ENCODE measurements at regions not wholly inside any gene's neighbourhood (a gene's known extent, or its start where the extent isn't known, plus 50 kb on each side); places are given as distances from the start of the nearest gene placed in this dataset.
"Not testable (repeated sequence)": the region's sequence is repeated elsewhere in the genome, so short reads cannot be mapped to it uniquely, and the experiment has no call there.

DNA sequence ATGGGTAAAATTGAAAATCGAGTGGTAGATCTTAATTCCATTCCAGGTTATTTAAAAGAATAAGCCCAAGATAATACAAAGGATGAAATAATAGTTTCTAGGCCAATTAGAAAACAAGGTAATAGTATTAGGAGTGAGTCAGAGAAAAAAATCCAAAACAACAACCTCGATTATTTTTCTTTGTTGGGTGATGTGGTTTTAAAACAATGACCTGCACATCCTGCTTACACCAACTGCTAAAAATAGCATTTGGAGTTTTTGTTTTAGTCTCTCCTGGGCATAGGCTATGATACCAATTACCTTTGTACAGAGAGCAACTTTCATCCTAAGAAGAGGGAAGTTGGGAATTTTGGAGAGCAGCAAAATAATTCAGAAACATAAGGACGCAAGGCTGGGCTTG lies 101.7 kb upstream of the MYO10 start:
- DNase-seq (ENCODE audit: low spot score) = no peak

- no peak for DNase-seq (ENCODE audit: low spot score)
These were observed 103.1 kb upstream of the MYO10 start for GRCh38 chr5:17039170-17039569.

DNA sequence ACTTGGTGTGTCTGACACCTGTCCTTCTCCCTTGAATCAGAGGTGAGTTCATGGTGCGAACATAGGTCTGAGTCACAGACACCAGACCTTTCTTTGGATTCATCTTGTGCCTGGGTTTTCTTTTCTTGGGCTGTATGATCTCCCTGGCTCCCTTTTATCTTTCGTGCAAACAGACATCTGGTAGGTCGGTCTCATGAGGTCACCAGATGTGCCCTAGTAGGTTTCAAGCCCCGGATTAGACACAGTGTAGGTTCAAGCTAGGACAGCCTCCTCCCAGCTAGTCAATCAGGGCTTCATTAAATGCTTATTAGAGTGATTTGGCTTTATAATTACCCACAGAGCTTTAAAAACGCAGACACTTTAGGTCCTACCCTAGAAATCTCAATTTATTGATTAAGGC lies 106.0 kb upstream of the MYO10 start:
- no peak for DNase-seq (ENCODE audit: low spot score)

DNA sequence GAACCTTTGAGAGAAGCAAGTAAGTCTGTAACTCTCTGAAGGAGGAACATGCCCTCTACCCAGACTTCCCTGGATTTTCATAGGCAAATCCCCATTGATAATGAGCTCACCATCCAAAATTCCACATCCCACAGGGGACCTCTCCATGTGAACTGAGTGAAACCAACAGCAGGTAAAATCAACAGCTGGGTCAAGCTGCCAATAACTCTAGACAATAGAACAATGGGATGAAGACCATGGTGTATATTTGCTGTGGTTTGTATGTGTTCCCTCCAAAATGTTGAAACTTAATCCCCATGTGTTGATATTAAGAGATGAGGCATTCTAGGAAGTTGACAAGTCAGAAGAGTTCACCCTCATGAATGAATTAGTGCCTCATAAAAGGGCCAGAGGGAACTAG lies 110.2 kb upstream of the MYO10 start:
- no peak for DNase-seq (ENCODE audit: low spot score)

DNA sequence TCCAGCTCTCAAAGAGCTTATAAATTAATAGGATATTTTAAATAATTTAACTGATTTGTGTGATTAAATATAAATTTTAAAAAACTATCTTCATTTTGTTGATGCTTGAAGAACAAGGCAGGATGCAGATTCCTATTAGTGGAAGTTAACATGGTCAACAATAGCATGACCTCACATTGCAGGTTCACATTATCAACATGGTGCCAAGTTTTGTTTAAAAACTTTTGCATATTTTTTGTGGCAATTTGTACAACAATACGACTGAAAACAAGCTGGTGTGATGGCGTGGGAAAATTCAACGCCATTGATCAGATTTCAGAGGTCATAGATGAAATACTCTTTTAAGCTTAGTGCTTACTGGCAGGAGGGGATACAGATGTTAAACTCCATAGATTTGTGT lies 114.1 kb upstream of the MYO10 start:
- no peak for DNase-seq (ENCODE audit: low spot score)

GRCh38 chr5:17054911-17055310 lies 118.8 kb upstream of the MYO10 start:
- no peak for DNase-seq (ENCODE audit: low spot score)

DNA sequence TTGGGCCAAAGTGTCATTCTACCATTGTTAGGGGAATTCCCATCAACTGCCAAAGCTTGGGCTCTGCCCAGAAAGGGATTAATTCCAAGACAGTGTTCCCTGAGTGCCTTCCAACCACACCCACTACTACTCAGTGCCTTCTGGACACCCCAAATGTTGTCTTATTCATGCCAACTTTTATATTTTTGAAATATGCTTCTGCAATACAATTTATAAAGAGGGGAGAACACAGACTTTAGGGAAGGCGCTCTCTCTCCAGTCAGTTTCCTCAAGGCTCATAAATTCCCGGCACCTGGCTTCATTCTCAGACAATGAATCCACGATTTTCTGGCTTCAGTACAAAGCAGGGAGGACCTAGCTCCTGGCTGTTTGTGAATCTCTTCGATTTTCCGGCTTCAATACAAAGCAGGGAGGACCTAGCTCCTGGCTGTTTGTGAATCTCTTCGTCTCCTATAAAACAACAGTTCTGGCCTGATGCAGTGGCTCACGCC lies 120.1 kb upstream of the MYO10 start:
- peak; percentile 88 for DNase-seq (ENCODE audit: low spot score)

- DNase-seq (ENCODE audit: low spot score) = no peak
These were observed 122.3 kb upstream of the MYO10 start for GRCh38 chr5:17058438-17058837.

DNA sequence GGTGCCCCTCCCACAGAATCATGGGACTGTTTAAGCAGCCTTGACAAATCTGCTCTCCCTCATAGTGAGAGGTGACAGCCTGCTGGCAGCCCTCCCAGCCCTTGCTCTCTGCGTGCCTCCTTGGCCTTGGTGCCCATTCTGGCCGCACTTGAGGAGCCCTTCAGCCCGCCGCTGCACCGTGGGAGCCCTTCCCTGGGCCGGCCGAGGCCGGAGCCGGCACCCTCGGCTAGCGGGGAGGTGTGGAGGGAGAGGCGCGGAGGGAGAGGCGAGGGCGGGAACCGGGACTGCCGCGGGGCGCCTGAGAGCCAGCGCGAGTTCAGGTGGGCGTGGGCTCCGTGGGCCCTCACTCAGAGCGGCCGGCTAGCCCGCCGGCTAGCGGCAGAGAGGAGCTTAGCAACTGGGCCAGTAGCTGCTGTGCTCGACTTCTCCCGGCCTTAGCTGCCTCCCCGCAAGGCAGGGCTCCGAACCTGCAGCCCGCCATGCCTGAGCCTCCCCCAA lies 125.9 kb upstream of the MYO10 start:
- DNase-seq (ENCODE audit: low spot score) = no peak

DNA sequence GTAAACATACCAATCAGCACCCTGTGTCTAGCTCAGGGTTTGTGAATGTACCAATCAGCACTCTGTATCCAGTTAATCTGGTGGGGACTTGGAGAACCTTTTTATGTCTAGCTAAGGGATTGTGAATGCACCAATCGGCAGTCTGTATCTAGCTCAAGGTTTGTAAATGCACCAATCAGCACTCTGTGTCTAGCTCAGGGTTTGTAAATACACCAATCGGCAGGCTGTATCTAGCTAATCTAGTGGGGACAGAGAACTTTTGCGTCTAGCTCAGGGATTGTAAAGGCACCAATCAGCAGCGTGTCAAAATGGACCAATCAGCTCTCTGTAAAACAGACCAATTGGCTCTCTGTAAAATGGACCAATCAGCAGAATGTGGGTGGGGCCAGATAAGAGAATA lies 126.7 kb upstream of the MYO10 start:
- DNase-seq (ENCODE audit: low spot score) = not testable (repeated sequence)

GRCh38 chr5:17064241-17064640 lies 128.2 kb upstream of the MYO10 start:
- DNase-seq (ENCODE audit: low spot score) = no peak

- no peak for DNase-seq (ENCODE audit: low spot score)
These were observed 129.4 kb upstream of the MYO10 start for GRCh38 chr5:17065458-17065857.

DNA sequence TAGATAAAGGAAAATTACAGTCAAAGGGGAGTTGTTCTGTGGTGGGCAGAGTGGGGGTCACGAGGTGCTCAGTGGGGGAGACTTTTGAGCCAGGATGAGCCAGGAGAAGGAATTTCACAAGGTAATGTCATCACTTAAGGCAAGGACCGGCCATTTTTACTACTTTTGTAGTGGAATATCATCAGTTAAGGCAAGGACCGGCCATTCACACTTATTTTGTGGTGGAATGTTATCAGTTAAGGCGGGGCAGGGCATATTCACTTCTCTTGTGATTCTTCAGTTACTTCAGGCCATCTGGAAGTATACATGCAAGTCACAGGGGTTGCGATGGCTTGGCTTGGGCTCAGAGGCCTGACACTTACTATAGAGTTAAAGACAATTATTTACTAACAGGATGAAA lies 129.9 kb upstream of the MYO10 start:
- not testable (repeated sequence) for DNase-seq (ENCODE audit: low spot score)

GRCh38 chr5:17067657-17068392 lies 131.7 kb upstream of the MYO10 start:
- DNase-seq (ENCODE audit: low spot score) = no peak

DNA sequence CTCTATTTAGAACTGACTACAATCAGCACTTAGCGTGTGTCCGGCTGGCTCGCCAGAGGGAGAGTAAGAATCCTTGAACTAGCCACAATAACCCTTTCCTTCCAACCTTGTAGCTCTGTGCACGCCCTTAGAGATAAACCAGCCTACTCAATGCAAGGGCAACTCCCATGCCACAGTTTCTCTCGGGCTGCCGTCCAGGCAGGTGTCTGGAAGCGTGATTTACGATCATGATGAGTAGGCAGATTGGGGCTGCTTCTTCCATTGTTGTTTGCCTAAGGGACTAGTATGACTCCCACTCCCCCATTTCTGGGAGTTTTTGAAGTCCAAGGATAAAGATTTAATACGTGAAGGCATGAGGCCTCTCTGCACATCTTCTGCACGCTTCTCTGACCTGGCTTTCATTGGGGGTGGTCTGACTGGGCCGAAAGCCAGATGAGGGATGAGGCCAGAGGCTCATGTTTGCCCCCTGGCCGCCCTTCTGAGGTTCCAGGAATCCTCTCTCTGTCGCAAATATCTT lies 134.0 kb upstream of the MYO10 start:
- DNase-seq (ENCODE audit: low spot score) = no peak

GRCh38 chr5:17070647-17071046 lies 134.6 kb upstream of the MYO10 start:
- no peak for DNase-seq (ENCODE audit: low spot score)

DNA sequence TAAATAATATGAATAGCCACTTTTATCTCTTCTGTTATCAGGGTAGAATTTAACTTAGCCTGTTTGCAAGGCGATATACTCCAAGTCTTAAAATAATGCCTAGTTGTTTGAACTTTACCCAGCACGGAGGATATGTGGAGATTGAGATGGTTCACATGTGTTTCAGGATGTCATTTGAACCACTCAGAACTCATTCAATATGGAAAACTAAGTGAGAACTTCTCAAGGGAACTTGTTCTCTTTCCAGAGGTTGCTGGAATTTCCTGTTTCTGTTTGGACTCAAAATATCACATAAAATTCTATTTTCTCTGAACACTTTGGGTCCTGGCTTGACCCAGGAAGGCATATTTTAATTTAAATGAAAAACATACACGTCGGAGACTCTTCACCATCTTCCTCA lies 139.1 kb upstream of the MYO10 start:
- DNase-seq (ENCODE audit: low spot score) = no peak

DNA sequence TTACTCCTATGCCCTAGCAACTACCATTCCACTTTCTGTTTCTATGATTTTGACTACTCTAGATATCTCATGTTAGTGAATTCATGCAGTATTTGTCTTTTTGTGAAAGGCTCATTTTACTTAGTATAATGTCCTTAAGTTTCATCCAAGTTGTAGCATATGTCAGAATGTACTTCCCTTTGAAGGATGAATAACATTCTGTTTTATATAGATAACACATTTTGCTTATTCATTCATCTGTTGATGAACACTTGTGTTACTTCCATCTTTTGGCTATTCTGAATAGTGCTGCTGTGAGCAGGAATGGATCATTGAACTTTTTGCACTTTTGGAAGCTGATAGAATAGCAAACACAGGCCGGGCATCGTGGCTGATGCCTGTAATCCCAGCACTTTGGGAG lies 140.2 kb upstream of the MYO10 start:
- DNase-seq (ENCODE audit: low spot score) = no peak

- no peak for DNase-seq (ENCODE audit: low spot score)
These were observed 139.8 kb upstream of the BASP1 start for GRCh38 chr5:17077440-17078233.

DNA sequence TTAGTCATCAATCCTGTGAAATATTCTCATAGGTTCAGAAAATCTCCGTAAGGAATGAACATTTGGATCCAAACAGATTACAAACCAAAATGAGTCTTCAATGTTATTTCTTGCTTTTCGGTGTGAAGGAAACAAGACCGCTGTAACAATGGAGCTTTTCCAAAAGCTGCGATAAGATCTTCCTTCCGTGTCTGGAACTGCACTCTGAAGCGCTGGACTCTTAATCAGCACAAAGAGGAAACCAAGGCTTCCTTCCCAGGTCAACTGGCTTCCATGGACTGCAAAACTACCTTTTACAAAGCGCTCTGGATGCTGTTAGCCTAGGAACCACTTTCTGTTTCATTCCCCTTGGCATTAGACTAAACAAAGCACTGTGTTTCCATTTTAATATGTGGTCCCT lies 137.9 kb upstream of the BASP1 start:
- no peak for DNase-seq (ENCODE audit: low spot score)

DNA sequence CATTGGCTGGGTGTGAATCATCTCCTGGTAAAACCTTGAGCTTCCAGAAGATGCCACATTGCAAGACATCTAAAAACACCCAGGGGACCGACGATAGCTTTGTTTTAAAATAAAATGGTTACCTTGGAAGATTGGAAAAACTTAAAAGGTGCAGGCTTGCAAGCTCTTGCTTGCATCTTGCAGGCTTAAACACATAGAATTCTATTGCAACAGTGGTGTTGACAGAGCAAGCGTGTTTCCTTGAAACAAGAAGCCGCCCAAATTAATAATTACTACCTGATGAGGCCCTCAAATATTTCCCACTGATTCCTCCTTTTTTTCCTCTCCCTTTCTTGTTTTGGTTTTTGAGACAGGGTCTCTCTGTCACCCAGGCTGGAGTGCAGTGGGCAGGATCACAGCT lies 137.1 kb upstream of the BASP1 start:
- no peak for DNase-seq (ENCODE audit: low spot score)

DNA sequence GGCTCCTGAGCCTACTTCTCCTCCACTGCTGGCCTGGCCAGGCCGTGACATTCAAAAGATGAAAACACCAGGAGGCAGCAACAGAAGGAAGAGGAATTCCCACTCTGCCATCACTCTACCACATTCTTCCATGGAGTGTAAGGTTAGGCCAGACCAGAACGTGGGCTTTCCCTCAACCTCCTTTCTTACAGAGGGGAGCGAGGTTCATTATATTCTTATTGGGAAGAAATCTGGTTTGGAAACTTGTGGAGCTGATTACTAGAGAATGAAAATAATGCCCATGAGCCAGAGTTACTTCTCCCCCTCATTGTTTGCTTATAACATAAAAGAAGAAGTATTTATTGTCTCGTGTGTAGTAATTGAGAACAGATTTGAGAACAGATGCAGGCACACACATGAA lies 136.3 kb upstream of the BASP1 start:
- DNase-seq (ENCODE audit: low spot score) = no peak

- DNase-seq (ENCODE audit: low spot score) = not testable (repeated sequence)
These were observed 134.2 kb upstream of the BASP1 start for GRCh38 chr5:17083276-17083675.

All from cerebellar cortex (tissue), 1 donor.